LNCAP (cell line): ENCODE measurements at regions not wholly inside any gene's neighbourhood (a gene's known extent, or its start where the extent isn't known, plus 50 kb on each side); places are given as distances from the start of the nearest gene placed in this dataset.

Source experiments
- CTCF ChIP-seq: fragments of 450-650 bp; IDR thresholded peaks from 2 replicates; pipeline ENCODE4 v1.5.1; 2017; ENCODE audit warnings: mild to moderate bottlenecking

GRCh38 chr4:14903321-14903720, 99.0 kb upstream of the CPEB2 start:
- TF ChIP-seq CTCF, result no peak

- no peak for TF ChIP-seq CTCF
Observed at GRCh38 chr4:14906805-14907204, 95.5 kb upstream of the CPEB2 start.

- no peak for TF ChIP-seq CTCF
Observed at GRCh38 chr4:14908635-14909034, 93.6 kb upstream of the CPEB2 start.

GRCh38 chr4:14910411-14910810, 91.9 kb upstream of the CPEB2 start:
- no peak for TF ChIP-seq CTCF

GRCh38 chr4:14912426-14912825, 89.9 kb upstream of the CPEB2 start:
- TF ChIP-seq CTCF, result no peak

- no peak for TF ChIP-seq CTCF
Observed at GRCh38 chr4:14915018-14915417, 87.3 kb upstream of the CPEB2 start.

- TF ChIP-seq CTCF, result no peak
Observed at GRCh38 chr4:14916554-14917297, 85.6 kb upstream of the CPEB2 start.

- no peak for TF ChIP-seq CTCF
Observed at GRCh38 chr4:14917298-14917633, 85.0 kb upstream of the CPEB2 start.
